ENCODE measurements at regions not wholly inside any gene's neighbourhood (a gene's known extent, or its start where the extent isn't known, plus 50 kb on each side); places are given as distances from the start of the nearest gene placed in this dataset.
"Not testable (repeated sequence)": the region's sequence is repeated elsewhere in the genome, so short reads cannot be mapped to it uniquely, and the experiment has no call there.

DNA sequence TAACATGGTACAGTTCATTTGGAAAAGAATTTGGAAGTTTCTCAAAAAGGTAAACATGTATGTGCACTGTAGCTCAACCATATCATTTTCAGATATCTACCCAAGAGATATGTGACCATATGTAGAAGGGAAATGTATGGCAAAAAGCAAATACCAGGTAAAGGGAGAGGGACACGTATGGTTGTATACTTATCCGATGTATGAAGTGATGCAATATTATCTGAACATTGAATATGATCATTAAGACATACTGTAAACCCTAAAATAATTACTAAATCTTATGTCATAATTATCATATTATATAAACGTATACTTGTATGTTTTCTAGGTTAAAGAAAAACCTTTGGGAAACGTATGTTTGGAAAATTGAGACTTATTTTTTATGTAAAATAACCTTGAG, 367.5 kb upstream of the KCND2 start:
- DNase-seq (ENCODE audit: low read depth in 3 of 3, low spot score in 2 of 3): no peak

DNA sequence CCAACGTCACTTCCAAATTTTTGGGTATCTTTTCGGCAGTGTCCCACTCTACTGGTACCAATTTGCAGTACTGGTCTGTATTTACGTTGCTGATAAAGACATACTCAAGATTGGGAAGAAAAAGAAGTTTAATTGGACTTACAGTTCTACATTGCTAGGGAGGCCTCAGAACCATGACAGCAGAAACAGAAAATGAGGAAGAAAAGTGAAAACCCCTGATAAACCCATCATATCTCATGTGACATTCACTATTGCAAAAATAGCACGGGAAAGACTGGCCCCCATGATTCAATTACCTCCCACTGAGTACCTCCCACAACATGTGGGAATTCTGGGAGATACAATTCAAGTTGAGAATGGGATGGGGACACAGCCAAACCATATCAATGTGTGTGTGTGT, 364.0 kb upstream of the KCND2 start:
- DNase-seq (ENCODE audit: low read depth in 3 of 3, low spot score in 2 of 3): no peak

GRCh38 chr7:119914119-119914518, 358.9 kb upstream of the KCND2 start:
- not testable (repeated sequence) for DNase-seq (ENCODE audit: low read depth in 3 of 3, low spot score in 2 of 3)

DNA sequence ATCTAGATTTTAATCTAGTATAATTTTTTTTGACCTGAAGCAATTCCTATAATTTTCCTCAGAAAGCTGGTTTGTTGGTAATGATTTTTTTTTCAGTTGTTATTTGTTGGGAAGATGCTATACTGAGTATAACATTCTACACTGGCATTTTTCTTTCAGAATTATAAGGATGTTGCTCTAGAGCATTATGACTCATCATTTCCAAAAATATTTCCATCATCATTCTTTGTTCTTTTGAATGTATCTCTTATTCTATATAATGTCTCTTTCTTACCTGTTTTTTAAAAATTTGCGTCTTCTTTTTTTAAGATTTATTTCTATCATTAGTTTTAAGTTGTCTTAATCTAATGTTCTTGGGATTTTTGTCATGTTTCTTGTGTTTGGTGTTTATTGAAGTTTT, 356.5 kb upstream of the KCND2 start:
- DNase-seq (ENCODE audit: low read depth in 3 of 3, low spot score in 2 of 3): no peak

- DNase-seq (ENCODE audit: low read depth in 3 of 3, low spot score in 2 of 3): no peak
Observed at GRCh38 chr7:119918185-119918584, 354.8 kb upstream of the KCND2 start.

DNA sequence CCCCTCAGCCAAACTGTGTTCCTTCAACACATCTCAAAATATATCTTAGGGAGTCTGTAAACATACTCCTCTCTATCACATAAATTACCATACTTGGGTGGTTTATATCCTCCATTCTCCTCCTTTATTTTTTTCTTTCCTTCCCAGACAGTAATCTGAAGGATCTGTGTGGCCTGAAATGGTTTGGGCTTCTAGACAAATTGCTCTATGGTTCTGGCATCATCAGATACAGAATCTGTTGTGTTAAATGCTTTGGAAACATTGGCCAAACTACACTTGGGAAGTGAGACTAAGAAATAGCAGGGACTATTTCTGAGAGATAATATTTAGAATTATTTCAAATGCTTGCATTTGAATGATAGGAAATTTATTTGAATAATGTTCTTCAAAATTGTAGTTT, 353.0 kb upstream of the KCND2 start:
- no peak for DNase-seq (ENCODE audit: low read depth in 3 of 3, low spot score in 2 of 3)

- no peak for DNase-seq (ENCODE audit: low read depth in 3 of 3, low spot score in 2 of 3)
Observed at GRCh38 chr7:119925581-119926289, 347.2 kb upstream of the KCND2 start.

DNA sequence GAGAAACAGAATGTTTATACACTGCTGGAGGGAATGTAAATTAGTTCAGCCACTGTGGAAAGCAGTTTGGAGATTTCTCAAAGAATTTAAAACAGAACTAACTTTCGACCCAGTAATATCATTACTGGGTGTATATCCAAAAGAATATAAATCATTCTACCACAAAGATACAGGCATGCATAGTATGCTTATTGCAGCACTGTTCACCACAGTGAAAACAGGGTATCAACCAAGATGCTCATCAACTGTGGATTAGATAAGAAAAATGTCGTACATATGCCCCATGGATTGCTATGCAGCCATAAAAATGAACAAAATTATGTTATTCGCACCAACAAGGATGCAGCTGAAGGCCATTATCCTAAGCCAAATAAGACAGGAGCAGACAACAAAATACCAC, 343.1 kb upstream of the KCND2 start:
- no peak for DNase-seq (ENCODE audit: low read depth in 3 of 3, low spot score in 2 of 3)

- DNase-seq (ENCODE audit: low read depth in 3 of 3, low spot score in 2 of 3): no peak
Observed at GRCh38 chr7:119931230-119931824, 341.6 kb upstream of the KCND2 start.

DNA sequence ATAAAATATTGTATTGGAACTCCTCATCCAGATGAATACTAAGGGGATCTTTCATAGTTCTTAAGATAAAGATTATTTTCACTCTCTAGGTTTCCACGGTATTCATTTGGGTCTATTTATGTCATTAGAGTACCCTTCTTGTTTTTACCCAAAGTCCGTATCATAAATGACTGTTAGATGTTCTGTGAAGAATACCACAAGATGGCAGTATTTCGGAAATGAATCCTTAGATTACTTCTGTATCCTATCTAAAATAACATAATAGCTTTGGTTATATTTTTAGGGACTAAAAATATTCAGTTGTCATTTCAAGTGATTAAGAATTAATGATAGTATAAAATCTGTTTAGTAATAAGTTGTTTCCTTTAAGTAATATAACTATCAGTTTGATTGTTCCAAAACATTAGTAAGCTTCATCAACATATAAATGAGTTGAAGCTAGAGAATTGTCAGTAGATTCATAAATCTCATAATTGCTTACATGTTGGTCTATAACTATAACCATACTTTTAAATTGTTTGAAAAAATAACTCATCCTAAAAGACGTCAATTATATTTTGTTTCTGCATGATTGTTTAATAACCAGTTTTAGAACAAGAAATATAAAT, 337.5 kb upstream of the KCND2 start:
- peak in 1 of 3 donors; percentile 12 for DNase-seq (ENCODE audit: low read depth in 3 of 3, low spot score in 2 of 3)

DNA sequence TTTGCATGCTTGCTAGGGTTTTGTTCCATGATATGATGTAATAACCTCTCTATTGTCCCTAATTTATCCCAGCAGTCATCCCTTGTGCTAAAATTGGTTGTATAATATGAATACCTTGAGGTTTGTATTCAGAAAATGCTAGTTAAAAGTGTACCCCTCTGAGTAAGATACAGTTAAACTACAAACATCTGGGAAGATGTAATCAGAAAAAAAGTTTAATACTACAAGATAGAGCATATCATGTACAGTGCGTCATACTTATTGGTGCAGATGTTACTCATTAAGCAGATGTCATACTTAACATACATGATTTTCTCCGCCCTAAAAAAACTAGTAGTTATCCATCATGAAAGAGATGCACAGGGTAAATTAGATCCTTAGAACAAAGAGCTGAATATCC, 336.1 kb upstream of the KCND2 start:
- no peak for DNase-seq (ENCODE audit: low read depth in 3 of 3, low spot score in 2 of 3)

GRCh38 chr7:119937745-119938144, 335.2 kb upstream of the KCND2 start:
- DNase-seq (ENCODE audit: low read depth in 3 of 3, low spot score in 2 of 3): no peak

DNA sequence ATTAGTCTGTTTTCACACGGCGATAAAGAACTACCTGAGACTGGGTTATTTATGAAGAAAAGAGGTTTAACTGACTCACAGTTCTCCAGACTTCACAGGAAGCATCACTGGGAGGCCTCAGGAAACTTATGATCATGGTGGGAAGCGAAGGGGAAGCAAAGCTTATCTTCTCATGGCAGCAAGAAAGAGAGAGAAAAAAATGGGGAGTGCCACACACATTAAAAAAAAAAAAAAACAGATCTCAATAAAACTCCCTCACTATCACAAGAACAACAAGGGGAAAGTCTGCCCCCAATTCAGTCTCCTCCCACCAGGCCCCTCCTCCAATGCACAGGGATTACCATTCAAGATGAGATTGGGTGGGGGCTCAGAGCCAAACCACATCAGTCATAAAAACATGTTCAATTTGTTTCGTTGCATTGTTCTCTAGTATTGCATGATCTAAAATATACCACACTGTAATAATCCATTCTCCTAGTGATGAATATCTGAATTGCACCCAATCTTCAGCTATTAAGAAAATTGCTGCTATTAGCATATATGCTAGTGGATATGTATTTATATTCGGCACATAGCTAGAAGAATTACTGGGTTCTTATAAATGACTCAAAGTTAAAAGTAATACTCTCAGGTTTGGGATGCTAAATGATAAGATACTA, 328.9 kb upstream of the KCND2 start:
- no peak for DNase-seq (ENCODE audit: low read depth in 3 of 3, low spot score in 2 of 3)

GRCh38 chr7:119944601-119944972, 328.4 kb upstream of the KCND2 start:
- no peak for DNase-seq (ENCODE audit: low read depth in 3 of 3, low spot score in 2 of 3)

- no peak for DNase-seq (ENCODE audit: low read depth in 3 of 3, low spot score in 2 of 3)
Observed at GRCh38 chr7:119945822-119946221, 327.2 kb upstream of the KCND2 start.

- DNase-seq (ENCODE audit: low read depth in 3 of 3, low spot score in 2 of 3): no peak
Observed at GRCh38 chr7:119949053-119949452, 323.9 kb upstream of the KCND2 start.

DNA sequence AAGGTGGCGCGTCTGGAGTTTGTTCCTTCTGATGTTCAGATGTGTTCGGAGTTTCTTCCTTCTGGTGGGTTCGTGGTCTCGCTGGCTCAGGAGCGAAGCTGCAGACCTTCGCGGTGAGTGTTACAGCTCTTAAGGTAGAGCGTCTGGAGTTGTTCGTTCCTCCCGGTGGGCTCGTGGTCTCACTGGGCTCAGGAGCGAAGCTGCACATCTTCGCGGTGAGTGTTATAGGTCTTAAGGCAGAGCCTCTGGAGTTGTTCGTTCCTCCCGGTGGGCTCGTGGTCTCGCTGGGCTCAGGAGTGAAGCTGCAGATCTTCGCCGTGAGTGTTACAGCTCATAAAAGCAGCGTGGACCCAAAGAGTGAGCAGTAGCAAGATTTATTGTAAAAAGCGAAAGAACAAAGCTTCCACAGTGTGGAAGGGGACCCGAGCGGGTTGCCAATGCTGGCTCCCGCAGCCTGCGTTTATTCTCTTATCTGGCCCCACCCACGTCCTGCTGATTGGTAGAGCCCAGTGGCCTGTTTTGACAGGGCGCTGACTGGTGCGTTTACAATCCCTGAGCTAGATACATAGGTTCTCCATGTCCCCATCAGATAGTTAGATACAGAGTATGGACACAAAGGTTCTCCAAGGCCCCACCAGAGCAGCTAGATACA, 322.5 kb upstream of the KCND2 start:
- DNase-seq (ENCODE audit: low read depth in 3 of 3, low spot score in 2 of 3): not testable (repeated sequence)

DNA sequence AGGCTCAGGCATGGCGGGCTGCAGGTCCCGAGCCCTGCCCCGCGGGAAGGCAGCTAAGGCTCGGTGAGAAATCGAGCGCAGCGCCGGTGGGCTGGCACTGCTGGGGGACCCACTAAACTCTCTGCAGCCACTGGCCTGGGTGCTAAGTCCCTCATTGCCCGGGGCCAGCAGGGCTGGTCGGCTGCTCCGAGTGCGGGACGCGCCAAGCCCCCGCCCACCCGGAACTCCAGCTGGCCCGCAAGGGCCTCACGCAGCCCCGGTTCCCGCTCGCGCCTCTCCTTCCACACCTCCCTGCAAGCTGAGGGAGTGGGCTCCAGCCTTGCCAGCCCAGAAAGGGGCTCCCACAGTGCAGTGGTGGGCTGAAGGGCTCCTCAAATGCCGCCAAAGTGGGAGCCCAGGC, 321.4 kb upstream of the KCND2 start:
- DNase-seq (ENCODE audit: low read depth in 3 of 3, low spot score in 2 of 3): not testable (repeated sequence)

DNA sequence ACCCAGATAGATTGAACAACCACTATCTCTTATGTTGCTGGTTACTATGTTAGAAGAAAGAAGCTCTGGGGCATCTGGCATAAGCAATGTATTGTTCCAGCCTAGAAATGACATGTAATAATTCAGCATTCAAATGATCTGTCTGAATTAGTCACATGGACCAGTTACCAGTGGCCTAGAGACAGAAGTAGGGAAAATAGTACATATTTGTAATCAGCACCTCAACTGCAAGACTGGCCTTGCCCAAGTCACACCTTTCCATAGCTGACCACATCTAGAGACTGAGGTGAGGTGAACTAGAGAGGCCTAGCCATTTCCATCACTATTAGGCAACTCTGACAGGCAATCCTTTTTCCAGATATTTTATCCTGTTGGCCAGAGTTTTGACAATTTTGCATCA, 315.6 kb upstream of the KCND2 start:
- no peak for DNase-seq (ENCODE audit: low read depth in 3 of 3, low spot score in 2 of 3)

GRCh38 chr7:119959811-119960210, 313.2 kb upstream of the KCND2 start:
- DNase-seq (ENCODE audit: low read depth in 3 of 3, low spot score in 2 of 3): no peak

GRCh38 chr7:119963654-119964053, 309.3 kb upstream of the KCND2 start:
- no peak for DNase-seq (ENCODE audit: low read depth in 3 of 3, low spot score in 2 of 3)

Measured in right renal cortex interstitium (tissue), 3 donors.